ENCODE measurements at regions not wholly inside any gene's neighbourhood (a gene's known extent, or its start where the extent isn't known, plus 50 kb on each side); places are given as distances from the start of the nearest gene placed in this dataset.

- TF ChIP-seq CTCF (IDR thresholded peaks at IDR 0.05) (no peak), POLR2A (IDR thresholded peaks at IDR 0.05) (no peak)
These were observed 351.9 kb downstream of the FOXA2 start for GRCh38 chr20:22232473-22232872.
